HepG2 (cell line): ENCODE measurements at regions not wholly inside any gene's neighbourhood (a gene's known extent, or its start where the extent isn't known, plus 50 kb on each side); places are given as distances from the start of the nearest gene placed in this dataset.

ENCODE experiments used
- ATAC-seq: fragments of 200-7000 bp; cut with Tn5 transposase; 3 replicates; pipeline ENCODE4 v1.9.1; 2020; ENCODE audit warnings: mild to moderate bottlenecking, moderate library complexity
- BruUV-seq: library from RNA; stranded (reverse); fragments of 400-500 nt; replicated peaks from 2 replicates; lab custom pipeline; 2021; lab: Mats Ljungman, UMichigan
- CTCF ChIA-PET: fragments of 300-600 bp; formaldehyde crosslinking; extraction: SDS; loops from one replicate; lab custom pipeline; 2021; ENCODE audit warnings: low total read pairs, inconsistent platforms, low intra/inter-chr PET ratio; lab: Yijun Ruan, JAX
- POLR2A ChIA-PET: fragments of 350-600 bp; sonication (Branson Sonifier 250); formaldehyde crosslinking; loops from one replicate; lab custom pipeline; 2020; ENCODE audit warnings: antibody characterized with exemption, inconsistent platforms; lab: Yijun Ruan, JAX
- DNase-seq: peaks from one replicate; pipeline ENCODE4 v3.0.0-alpha.2; 2015; ENCODE audit warnings: low spot score
- FAIRE-seq: peaks from 3 replicates; lab custom pipeline; 2011; peaks lifted over from hg19 to GRCh38; lab: Jason Lieb, UNC
- H2AFZ ChIP-seq: one replicate; pipeline ENCODE4 v1.6.1; 2011; ENCODE audit warnings: low read length, inconsistent platforms
- H3K27ac ChIP-seq: fragments of 300-600 bp; 3 replicates; pipeline ENCODE4 v1.8.0; 2011; ENCODE audit warnings: mixed run types, mild to moderate bottlenecking, mixed read lengths, low read length, inconsistent platforms; ENCODE audit not compliant: insufficient read depth; ENCODE audit errors: extremely low read length
- H3K27me3 ChIP-seq, 2 experiments: fragments of 200-600 bp in 1 of 2; 2 replicates in 1 of 2; 3 replicates in 1 of 2; pipeline versions ENCODE4 v1.6.0 to v1.8.0; 2011; ENCODE audit warnings: low read length in 2 of 2, mild to moderate bottlenecking in 2 of 2, moderate library complexity in 2 of 2, inconsistent platforms in 1 of 2; ENCODE audit not compliant: insufficient read depth in 2 of 2, control insufficient read depth in 1 of 2
- H3K36me3 ChIP-seq, 2 experiments: fragments of 200-600 bp in 1 of 2; replicated peaks in 1 of 2; 2 replicates in 1 of 2; 3 replicates in 1 of 2; pipeline versions ENCODE4 v1.5.1 to v1.8.0; 2011; ENCODE audit warnings: low read length in 2 of 2, inconsistent platforms in 1 of 2; ENCODE audit not compliant: insufficient read depth in 2 of 2, control insufficient read depth in 1 of 2
- H3K4me1 ChIP-seq: 2 replicates; pipeline ENCODE4 v1.5.1; 2012; ENCODE audit warnings: low read length, inconsistent platforms; ENCODE audit not compliant: insufficient read depth
- H3K4me2 ChIP-seq: 2 replicates; pipeline ENCODE4 v1.6.0; 2011; ENCODE audit warnings: low read depth, low read length, inconsistent platforms
- H3K4me3 ChIP-seq, 3 experiments: fragments of 200-600 bp in 1 of 3; sonication (generic), shearing (Covaris generic) in 1 of 3; replicated peaks in 1 of 3; 2 replicates each; pipeline ENCODE4 v1.5.1; 2011 to 2016; ENCODE audit warnings: low read length in 3 of 3, inconsistent platforms in 2 of 3, low read depth in 2 of 3, mild to moderate bottlenecking in 2 of 3, control low read depth in 1 of 3, mixed read lengths in 1 of 3; ENCODE audit not compliant: insufficient read depth in 1 of 3
- H3K79me2 ChIP-seq: one replicate; pipeline ENCODE4 v1.6.1; 2011; ENCODE audit warnings: low read length, inconsistent platforms; ENCODE audit not compliant: insufficient read depth
- H3K9ac ChIP-seq: 2 replicates; pipeline ENCODE4 v1.6.0; 2011; ENCODE audit warnings: mild to moderate bottlenecking, low read depth, low read length, inconsistent platforms; ENCODE audit not compliant: insufficient read depth
- H3K9me3 ChIP-seq: 2 replicates; pipeline ENCODE4 v1.5.1; 2012; ENCODE audit warnings: mild to moderate bottlenecking, low read length
- H4K20me1 ChIP-seq: 2 replicates; pipeline ENCODE4 v1.6.0; 2011; ENCODE audit warnings: inconsistent platforms, mild to moderate bottlenecking, low read length, moderate library complexity; ENCODE audit not compliant: insufficient read depth
- ASH2L ChIP-seq: fragments of 300-600, 200-600 bp; sonication (generic); IDR thresholded peaks from 2 replicates; pipeline ENCODE4 v1.7.0; 2017; ENCODE audit warnings: low read depth, mild to moderate bottlenecking, moderate library complexity, mixed read lengths, low read length; ENCODE audit not compliant: insufficient read length
- HNRNPUL1 ChIP-seq: fragments of 200-400 bp; formaldehyde crosslinking; IDR thresholded peaks from 2 replicates; pipeline ENCODE4 v1.6.1; 2017; ENCODE audit warnings: low read depth, mild to moderate bottlenecking, low read length, moderate library complexity
- KLF12 ChIP-seq: sonication (generic); formaldehyde crosslinking; IDR thresholded peaks from 2 replicates; pipeline ENCODE4 v1.4.0; 2020; ENCODE audit warnings: missing genetic modification reagents, borderline replicate concordance
- NCOA5 ChIP-seq: sonication (generic); formaldehyde crosslinking; IDR thresholded peaks from 2 replicates; pipeline ENCODE4 v1.4.0; 2020; ENCODE audit warnings: missing genetic modification reagents
- PHF21A ChIP-seq: sonication (generic); formaldehyde crosslinking; IDR thresholded peaks from 2 replicates; pipeline ENCODE4 v1.5.0; 2020; ENCODE audit warnings: mild to moderate bottlenecking, missing genetic modification reagents
- SCMH1 ChIP-seq: sonication (generic); formaldehyde crosslinking; IDR thresholded peaks from 2 replicates; pipeline ENCODE4 v1.9.0; 2021; ENCODE audit warnings: missing genetic modification reagents, mild to moderate bottlenecking, borderline replicate concordance
- SMARCC2 ChIP-seq: fragments of 450-650 bp; IDR thresholded peaks from 2 replicates; pipeline ENCODE4 v1.6.1; 2017; ENCODE audit warnings: antibody characterized with exemption, mild to moderate bottlenecking
- ZNF333 ChIP-seq: sonication (generic); formaldehyde crosslinking; IDR thresholded peaks from 2 replicates; pipeline ENCODE4 v1.4.0; 2020; ENCODE audit warnings: mild to moderate bottlenecking, missing genetic modification reagents, borderline replicate concordance
- ZNF678 ChIP-seq: sonication (generic); formaldehyde crosslinking; IDR thresholded peaks from 2 replicates; pipeline ENCODE4 v1.4.0; 2020; ENCODE audit warnings: mild to moderate bottlenecking, missing genetic modification reagents
- ZNF746 ChIP-seq: sonication (generic); formaldehyde crosslinking; IDR thresholded peaks from 2 replicates; pipeline ENCODE4 v1.8.0; 2022; ENCODE audit warnings: mild to moderate bottlenecking, missing genetic modification reagents
- ZSCAN29 ChIP-seq: sonication (generic); formaldehyde crosslinking; conservative IDR thresholded peaks from 2 replicates; pipeline ENCODE4 v1.4.0; 2020; ENCODE audit warnings: mild to moderate bottlenecking, missing genetic modification reagents
- ZSCAN5A ChIP-seq: sonication (generic); formaldehyde crosslinking; IDR thresholded peaks from 2 replicates; pipeline ENCODE4 v1.8.0; 2022; ENCODE audit warnings: mild to moderate bottlenecking, missing genetic modification reagents, borderline replicate concordance
- WGBS: methylation state at CpG from one replicate; pipeline ENCODE4 v1.1.6; 2017; ENCODE audit warnings: low lambda C conversion rate; 5-methylcytosine and 5-hydroxymethylcytosine counted together
- in situ Hi-C: cut with HindIII; loops from 2 replicates; pipeline ENCODE4 v1.10.0; 2017; ENCODE audit warnings: low pct_unique_long_range_greater_than_20kb; ENCODE audit not compliant: extremely low pct_ligation_motif_present
- intact Hi-C: fragments of 100-400 bp; cut with micrococcal nuclease; formaldehyde crosslinking; loops from one replicate; pipeline ENCODE4 v1.10.0; 2022; ENCODE audit not compliant: unreplicated experiment
- TF ChIP-seq, protein P1 (sequence below): fragments of 450-650 bp; IDR thresholded peaks from 2 replicates; pipeline ENCODE4 v1.6.1; 2017
- TF ChIP-seq, protein P2 (sequence below): sonication (generic); formaldehyde crosslinking; IDR thresholded peaks from 2 replicates; pipeline ENCODE4 v1.5.1; 2020; ENCODE audit warnings: mild to moderate bottlenecking, moderate library complexity, missing genetic modification reagents

- Histone ChIP-seq H3K27ac (no peak overlapping the region), H3K4me1 (no peaks in the 10 kb centered on the region), H3K9ac (no peak overlapping the region), H3K9me3 (no peaks in the 10 kb centered on the region), H3K79me2 (no peaks in the 10 kb centered on the region), H2AFZ (no peak overlapping the region), H3K27me3 (peaks cover 0 to 8% of the 10 kb centered on the region in 2 experiments; a peak in 1 of 5 replicates), H4K20me1 (no peaks in the 10 kb centered on the region), H3K36me3 (no peaks in the 10 kb centered on the region), H3K4me3 (no peak overlapping the region), H3K4me2 (no peak overlapping the region)
- 6% methylated on average over 10 of the region's 10 CpGs for WGBS
- ChIA-PET POLR2A (no interaction called here), CTCF (no interaction called here)
- BruUV-seq: no TSS peak
- TF ChIP-seq KLF12 (no peak), ASH2L (no peak), SMARCC2 (no peak), NCOA5 (CRISPR knock-in tag) (no peak), ZNF678 (CRISPR knock-in tag) (no peak), PHF21A (CRISPR knock-in tag) (no peak), ZNF746 (CRISPR knock-in tag) (no peak), ZNF333 (CRISPR knock-in tag) (no peak), ZSCAN5A (CRISPR knock-in tag) (no peak), SCMH1 (no peak), HNRNPUL1 (no peak), ZSCAN29 (CRISPR knock-in tag) (no peak)
- TF ChIP-seq, protein P1, sequence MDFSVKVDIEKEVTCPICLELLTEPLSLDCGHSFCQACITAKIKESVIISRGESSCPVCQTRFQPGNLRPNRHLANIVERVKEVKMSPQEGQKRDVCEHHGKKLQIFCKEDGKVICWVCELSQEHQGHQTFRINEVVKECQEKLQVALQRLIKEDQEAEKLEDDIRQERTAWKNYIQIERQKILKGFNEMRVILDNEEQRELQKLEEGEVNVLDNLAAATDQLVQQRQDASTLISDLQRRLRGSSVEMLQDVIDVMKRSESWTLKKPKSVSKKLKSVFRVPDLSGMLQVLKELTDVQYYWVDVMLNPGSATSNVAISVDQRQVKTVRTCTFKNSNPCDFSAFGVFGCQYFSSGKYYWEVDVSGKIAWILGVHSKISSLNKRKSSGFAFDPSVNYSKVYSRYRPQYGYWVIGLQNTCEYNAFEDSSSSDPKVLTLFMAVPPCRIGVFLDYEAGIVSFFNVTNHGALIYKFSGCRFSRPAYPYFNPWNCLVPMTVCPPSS: no peak
- TF ChIP-seq, protein P2, sequence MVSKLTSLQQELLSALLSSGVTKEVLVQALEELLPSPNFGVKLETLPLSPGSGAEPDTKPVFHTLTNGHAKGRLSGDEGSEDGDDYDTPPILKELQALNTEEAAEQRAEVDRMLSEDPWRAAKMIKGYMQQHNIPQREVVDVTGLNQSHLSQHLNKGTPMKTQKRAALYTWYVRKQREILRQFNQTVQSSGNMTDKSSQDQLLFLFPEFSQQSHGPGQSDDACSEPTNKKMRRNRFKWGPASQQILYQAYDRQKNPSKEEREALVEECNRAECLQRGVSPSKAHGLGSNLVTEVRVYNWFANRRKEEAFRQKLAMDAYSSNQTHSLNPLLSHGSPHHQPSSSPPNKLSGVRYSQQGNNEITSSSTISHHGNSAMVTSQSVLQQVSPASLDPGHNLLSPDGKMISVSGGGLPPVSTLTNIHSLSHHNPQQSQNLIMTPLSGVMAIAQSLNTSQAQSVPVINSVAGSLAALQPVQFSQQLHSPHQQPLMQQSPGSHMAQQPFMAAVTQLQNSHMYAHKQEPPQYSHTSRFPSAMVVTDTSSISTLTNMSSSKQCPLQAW (CRISPR knock-in tag): no peak
- ATAC-seq (no peak), FAIRE-seq (no peak), DNase-seq (no peak)
- intact Hi-C loops (no loop called here), in situ Hi-C loops (no loop called here)
Measured at GRCh38 chr4:17009871-17010367, 111.5 kb upstream of the LDB2 start.
